ELF-1 (cell line): ENCODE measurements at regions not wholly inside any gene's neighbourhood (a gene's known extent, or its start where the extent isn't known, plus 50 kb on each side); places are given as distances from the start of the nearest gene placed in this dataset.
A peak's percentile ranks its signal among the peaks of the same experiment; 100 is the strongest.

Experiments used
- DNase-seq: peaks from one replicate; pipeline ENCODE4 v3.0.0-alpha.2; 2016; ENCODE audit warnings: low read depth, low spot score

DNA sequence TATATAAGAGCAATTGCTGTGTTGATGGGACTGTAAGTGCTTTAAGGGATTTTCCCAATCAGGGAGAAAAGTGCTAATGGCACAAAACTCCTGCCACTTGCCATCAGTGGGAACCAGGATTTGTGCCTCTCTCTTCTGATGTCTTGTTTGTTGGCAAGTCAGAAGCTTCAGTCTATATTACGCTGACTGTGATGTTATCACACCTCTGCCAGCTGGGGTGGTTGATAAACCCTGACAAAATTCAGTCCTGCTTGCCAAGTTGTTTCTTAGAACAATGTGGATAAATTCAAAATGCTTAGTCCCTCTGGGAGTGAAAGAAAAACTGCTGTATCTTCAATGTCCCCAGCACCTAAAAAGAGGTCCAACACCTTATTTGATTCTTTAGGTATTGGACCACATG lies 161.4 kb upstream of the FBXL7 start:
- no peak for DNase-seq

DNA sequence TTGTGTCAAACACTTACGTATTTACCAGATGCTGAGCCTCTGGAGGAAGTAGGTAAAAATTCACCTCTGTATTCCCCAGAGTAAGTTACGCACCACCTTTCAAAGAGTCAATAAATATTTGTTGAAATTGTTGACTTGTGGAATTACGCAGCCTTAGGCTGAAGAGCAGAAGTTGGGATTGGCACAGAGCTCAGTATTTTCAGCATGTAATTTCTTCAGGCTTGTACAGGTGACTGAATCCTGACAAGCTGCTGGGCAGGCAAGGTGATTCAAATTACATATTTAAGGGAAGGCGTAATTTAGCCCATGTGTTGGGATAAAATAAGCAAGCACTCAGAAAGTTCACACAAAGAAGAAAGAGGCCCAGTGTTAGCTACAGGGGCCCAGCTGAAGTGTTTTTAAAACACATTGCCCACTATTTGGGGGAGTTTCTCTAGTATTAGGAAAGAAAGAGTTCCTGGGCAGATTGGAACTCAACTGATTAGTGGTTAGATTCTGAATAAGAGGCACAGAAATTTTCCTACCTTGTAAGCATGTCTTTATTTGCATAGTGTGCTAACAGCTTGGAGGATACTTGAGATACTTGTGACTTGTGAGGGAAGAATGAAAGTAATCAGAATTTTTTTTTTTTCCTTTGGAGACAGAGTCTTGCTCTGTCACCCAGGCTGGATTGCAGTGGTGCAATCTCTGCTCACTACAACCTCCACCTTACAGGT lies 165.3 kb upstream of the FBXL7 start:
- no peak for DNase-seq

DNA sequence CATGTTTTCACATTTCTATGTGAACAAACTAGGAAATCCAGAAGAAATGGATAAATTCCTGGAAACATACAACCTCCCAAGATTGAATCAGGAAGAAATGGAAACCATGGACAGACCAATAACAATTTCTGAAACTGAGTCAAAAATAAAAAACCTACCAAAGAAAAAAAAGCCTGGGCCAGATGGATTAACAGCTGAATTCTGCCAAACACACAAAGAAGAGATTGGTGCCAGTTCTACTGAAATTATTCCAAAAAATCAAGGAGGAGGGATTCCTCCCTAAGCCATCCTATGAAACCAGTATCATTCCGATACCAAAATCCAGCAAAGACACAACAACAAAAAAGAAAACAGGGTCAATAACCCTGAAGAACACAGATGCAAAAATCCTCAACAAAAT lies 166.9 kb upstream of the FBXL7 start:
- no peak for DNase-seq

- no peak for DNase-seq
Measured at GRCh38 chr5:15326932-15327331, 173.0 kb upstream of the FBXL7 start.

- DNase-seq: no peak
Measured at GRCh38 chr5:15326471-15326870, 173.5 kb upstream of the FBXL7 start.

- DNase-seq: no peak
Measured at GRCh38 chr5:15322421-15322820, 177.6 kb upstream of the FBXL7 start.

- no peak for DNase-seq
Measured at GRCh38 chr5:15321776-15322175, 178.2 kb upstream of the FBXL7 start.

GRCh38 chr5:15320871-15321270 lies 179.1 kb upstream of the FBXL7 start:
- DNase-seq: no peak

GRCh38 chr5:15304914-15305834 lies 194.8 kb upstream of the FBXL7 start:
- no peak for DNase-seq

DNA sequence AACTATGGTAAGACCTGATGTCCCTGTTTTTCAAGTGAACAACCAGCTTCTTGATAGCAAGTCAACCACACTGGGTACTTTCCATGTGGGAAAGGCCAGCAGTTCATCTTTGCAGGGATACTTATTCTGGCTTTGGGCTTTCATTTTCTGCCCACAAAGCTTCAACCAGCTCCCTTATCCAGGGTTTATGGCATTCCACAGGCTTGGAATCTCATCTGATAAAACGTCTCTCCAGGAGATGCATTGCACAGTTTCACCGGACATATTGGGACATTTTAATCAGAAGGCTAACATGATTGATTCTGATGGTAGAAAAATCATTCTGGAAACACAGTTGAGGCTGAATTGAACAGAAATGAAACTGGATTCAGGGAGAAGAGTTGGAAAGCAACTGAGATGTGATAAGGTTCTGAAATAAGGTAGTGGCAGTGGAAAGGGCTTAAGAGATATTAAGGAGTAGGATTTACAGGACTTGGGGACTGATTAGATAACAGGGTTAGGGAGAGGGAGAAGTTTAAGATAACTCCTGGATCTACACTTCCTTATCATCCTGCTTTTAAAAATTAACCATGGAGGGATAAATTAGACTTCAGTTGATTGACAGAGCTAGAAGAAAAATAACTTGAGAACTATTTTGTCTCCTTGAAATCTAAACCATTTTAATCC lies 195.8 kb upstream of the FBXL7 start:
- DNase-seq: no peak

- DNase-seq: no peak
Measured at GRCh38 chr5:15300141-15300540, 199.8 kb upstream of the FBXL7 start.

DNA sequence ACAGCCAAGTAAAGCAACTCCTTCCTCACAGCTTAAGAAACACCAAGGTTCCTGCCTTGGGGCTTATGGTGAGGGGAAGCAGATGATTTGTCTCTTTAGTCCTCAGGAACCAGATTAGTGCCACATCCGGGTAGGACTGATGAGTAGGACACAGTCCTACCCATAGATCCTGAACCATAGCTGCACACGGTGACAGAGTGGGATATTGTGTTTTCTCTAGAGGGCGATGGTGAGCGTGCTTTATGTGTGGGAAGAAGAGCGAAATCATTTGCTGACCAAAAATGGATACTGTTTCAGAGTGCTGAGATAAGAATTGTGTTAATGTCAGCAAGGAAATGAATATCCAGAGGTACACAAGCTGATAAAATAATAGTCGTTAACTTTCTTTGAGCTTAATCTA lies 209.0 kb upstream of the FBXL7 start:
- DNase-seq: no peak

DNA sequence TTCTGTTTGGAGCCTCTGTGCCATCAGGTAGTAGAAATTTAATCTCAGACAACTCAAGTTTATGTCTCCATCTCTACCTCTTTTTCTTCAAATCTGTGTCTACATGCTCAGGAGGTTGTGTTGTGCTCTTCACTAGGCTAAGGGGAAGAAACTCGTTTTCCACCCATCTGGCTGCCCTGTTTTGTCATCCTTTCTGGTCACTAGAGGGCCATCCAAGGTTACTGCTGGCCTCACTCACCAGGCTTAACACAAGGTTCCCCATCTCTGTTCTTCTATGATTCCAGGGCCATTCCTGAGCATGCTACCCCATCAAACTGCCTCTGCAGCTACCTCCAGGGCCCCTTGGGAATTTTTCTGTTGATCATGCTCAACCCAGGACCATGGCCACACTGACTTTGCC lies 213.3 kb upstream of the FBXL7 start:
- DNase-seq: no peak

- peak; percentile 13 for DNase-seq
Measured at GRCh38 chr5:15285901-15286583, 213.9 kb upstream of the FBXL7 start.

- DNase-seq: no peak
Measured at GRCh38 chr5:15284706-15285105, 215.3 kb upstream of the FBXL7 start.

DNA sequence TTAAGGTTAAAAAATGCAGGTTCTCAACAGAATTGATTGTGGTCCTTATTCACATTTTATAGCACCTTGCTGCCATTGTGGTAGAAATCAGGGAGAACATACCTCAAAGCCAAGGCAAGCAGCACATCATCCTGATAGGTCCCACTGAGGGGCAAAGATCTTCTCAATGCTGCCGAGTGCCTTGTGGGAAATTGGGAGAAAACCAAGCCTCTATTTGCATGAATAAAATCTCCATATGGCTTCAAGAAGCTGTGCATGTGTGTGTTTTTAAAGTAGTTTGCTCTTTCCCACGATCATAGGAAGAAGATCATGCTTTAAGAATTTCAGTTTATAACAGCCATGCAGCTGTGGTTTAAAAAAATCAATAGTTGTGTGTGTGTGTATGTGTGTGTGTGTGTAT lies 216.9 kb upstream of the FBXL7 start:
- no peak for DNase-seq

DNA sequence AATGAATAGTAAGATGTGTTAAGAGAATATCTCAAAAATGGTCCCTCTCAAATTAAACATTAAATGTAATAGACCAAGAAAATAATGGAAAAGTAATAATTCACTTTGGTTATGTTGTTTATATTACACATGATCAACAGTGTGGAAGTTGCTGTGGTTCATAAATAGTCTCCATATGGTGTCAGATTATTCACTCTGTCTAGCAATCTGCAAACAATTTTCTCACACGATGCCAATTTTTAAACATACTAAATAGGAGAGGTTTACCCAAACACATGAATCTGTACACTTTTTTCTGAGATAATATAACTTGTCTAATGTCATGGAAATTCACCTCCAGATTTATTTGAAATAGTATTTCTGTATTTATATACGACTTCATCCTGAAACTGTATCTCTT lies 217.4 kb upstream of the FBXL7 start:
- no peak for DNase-seq

- peak; percentile 14 for DNase-seq
Measured at GRCh38 chr5:15271596-15271995, 228.4 kb upstream of the FBXL7 start.

DNA sequence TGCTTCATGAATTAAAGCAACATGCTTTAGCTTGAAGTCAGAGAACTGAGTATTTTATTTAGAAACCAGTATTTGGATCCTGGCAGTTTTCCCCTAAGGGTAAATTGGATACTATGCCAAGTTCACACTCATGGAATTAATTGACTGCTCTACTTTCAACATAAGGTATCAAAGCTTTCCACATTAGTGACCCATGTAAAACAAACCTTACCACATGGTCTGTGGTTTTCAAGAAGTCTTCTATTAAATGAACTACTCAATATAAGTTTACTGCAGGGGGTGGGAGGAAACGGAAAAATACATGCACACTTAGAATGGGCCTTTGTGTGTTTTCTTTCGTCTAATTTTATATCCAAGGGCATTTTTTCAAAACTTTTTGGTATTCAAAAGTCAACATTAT lies 232.0 kb upstream of the FBXL7 start:
- DNase-seq: no peak

- no peak for DNase-seq
Measured at GRCh38 chr5:15266841-15267240, 233.1 kb upstream of the FBXL7 start.

- no peak for DNase-seq
Measured at GRCh38 chr5:15266229-15266628, 233.8 kb upstream of the FBXL7 start.

DNA sequence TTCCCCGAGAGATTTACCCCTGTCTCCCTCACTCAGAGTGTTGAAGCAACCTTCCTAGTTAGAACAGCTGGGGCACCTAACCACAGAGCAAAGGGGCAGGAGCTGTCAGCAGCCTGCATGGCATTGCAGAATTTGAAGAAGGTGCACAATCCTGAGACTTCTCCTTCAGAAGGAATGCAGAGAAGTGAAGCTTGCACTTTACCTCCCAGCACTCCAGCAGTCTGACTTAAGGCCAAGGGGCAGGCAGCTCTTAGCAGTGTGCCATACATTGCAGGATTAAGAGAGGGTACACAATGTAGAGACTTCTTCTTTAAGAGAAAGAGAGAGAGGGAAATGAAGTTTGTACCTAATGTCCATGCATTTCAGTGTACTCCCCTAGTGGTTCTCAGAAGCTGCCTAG lies 236.0 kb upstream of the FBXL7 start:
- DNase-seq: no peak
